SK-N-SH (cell line): ENCODE measurements at regions not wholly inside any gene's neighbourhood (a gene's known extent, or its start where the extent isn't known, plus 50 kb on each side); places are given as distances from the start of the nearest gene placed in this dataset.

ENCODE experiments used
- CTCF ChIA-PET: fragments of 300-600, 350-600 bp; formaldehyde crosslinking; extraction: SDS; loops from one replicate; lab custom pipeline; 2021; lab: Yijun Ruan, JAX
- POLR2A ChIA-PET: fragments of 350-600 bp; sonication (Branson Sonifier 250); formaldehyde crosslinking; extraction: SDS; loops from one replicate; lab custom pipeline; 2020; ENCODE audit warnings: antibody characterized with exemption, inconsistent platforms; lab: Yijun Ruan, JAX
- DNase-seq: peaks from one replicate; pipeline ENCODE4 v3.0.0; 2012
- H2AFZ ChIP-seq: fragments of 200-600 bp; sonication (generic); 2 replicates; pipeline ENCODE4 v1.8.1; 2016; ENCODE audit warnings: antibody characterized with exemption, mild to moderate bottlenecking, low read depth
- H3F3A ChIP-seq: fragments of 200-600 bp; sonication (generic); replicated peaks from 2 replicates; pipeline ENCODE3; 2016; ENCODE audit warnings: antibody characterized with exemption, mild to moderate bottlenecking; ENCODE audit not compliant: insufficient read depth
- H3K27ac ChIP-seq, 2 experiments: fragments of 200-500 bp in 1 of 2; fragments of 200-600 bp in 1 of 2; sonication (Bioruptor generic) in 1 of 2; sonication (generic), shearing (Covaris generic) in 1 of 2; 2 replicates each; pipeline versions ENCODE4 v1.5.1 to v1.6.1; 2014 to 2016; ENCODE audit warnings: low read depth in 2 of 2, inconsistent platforms in 1 of 2, low read length in 1 of 2, mild to moderate bottlenecking in 1 of 2, mixed read lengths in 1 of 2
- H3K27me3 ChIP-seq: fragments of 200-600 bp; sonication (generic), shearing (Covaris generic); 2 replicates; pipeline ENCODE4 v1.6.1; 2016; ENCODE audit warnings: mixed run types; ENCODE audit not compliant: insufficient read depth
- H3K36me3 ChIP-seq, 2 experiments: fragments of 200-500 bp in 1 of 2; fragments of 200-600 bp in 1 of 2; sonication (Bioruptor generic) in 1 of 2; sonication (generic) in 1 of 2; replicated peaks in 1 of 2; 2 replicates each; pipeline versions ENCODE3 to v1.5.1; 2014 to 2016; ENCODE audit warnings: low read length in 1 of 2, mild to moderate bottlenecking in 1 of 2; ENCODE audit not compliant: insufficient read depth in 2 of 2, control insufficient read depth in 1 of 2
- H3K4me1 ChIP-seq, 2 experiments: fragments of 200-500 bp in 1 of 2; fragments of 200-600 bp in 1 of 2; sonication (Bioruptor generic) in 1 of 2; sonication (generic), shearing (Covaris generic) in 1 of 2; 2 replicates each; pipeline versions ENCODE4 v1.5.1 to v1.6.1; 2014 to 2016; ENCODE audit warnings: low read depth in 1 of 2, low read length in 1 of 2, mixed run types in 1 of 2; ENCODE audit not compliant: insufficient read depth in 2 of 2, control insufficient read depth in 1 of 2
- H3K4me2 ChIP-seq: fragments of 200-600 bp; sonication (generic), shearing (Covaris generic); 2 replicates; pipeline ENCODE4 v1.6.1; 2017; ENCODE audit warnings: mixed run types
- H3K4me3 ChIP-seq, 2 experiments: fragments of 200-500 bp in 1 of 2; fragments of 200-600 bp in 1 of 2; sonication (Bioruptor generic) in 1 of 2; sonication (generic), shearing (Covaris generic) in 1 of 2; 2 replicates each; pipeline versions ENCODE4 v1.5.1 to v1.8.1; 2014 to 2016; ENCODE audit warnings: low read depth in 2 of 2, inconsistent platforms in 1 of 2, low read length in 1 of 2, mild to moderate bottlenecking in 1 of 2, mixed read lengths in 1 of 2, moderate library complexity in 1 of 2
- H3K79me2 ChIP-seq: fragments of 200-600 bp; sonication (generic); 2 replicates; pipeline ENCODE4 v1.8.1; 2017; ENCODE audit warnings: mild to moderate bottlenecking; ENCODE audit not compliant: insufficient read depth
- H3K9ac ChIP-seq: fragments of 200-600 bp; sonication (generic); 2 replicates; pipeline ENCODE4 v1.6.1; 2017; ENCODE audit warnings: mixed run types
- H3K9me2 ChIP-seq: fragments of 200-600 bp; sonication (generic); 2 replicates; pipeline ENCODE4 v1.6.1; 2017; ENCODE audit warnings: mixed run types
- H3K9me3 ChIP-seq: fragments of 200-600 bp; sonication (generic); 2 replicates; pipeline ENCODE4 v1.6.1; 2017; ENCODE audit warnings: mixed run types, mild to moderate bottlenecking, moderate library complexity
- H4K20me1 ChIP-seq: fragments of 200-600 bp; sonication (generic); 2 replicates; pipeline ENCODE4 v1.6.1; 2017; ENCODE audit warnings: mild to moderate bottlenecking, mixed run types; ENCODE audit not compliant: insufficient read depth
- EP300 ChIP-seq, 2 experiments: IDR thresholded peaks; 2 replicates each; pipeline versions ENCODE4 v1.4.0 to v1.6.1; 2012; ENCODE audit warnings: borderline replicate concordance in 1 of 2, low read depth in 1 of 2, low read length in 1 of 2
- FOXJ3 ChIP-seq: sonication (generic); formaldehyde crosslinking; IDR thresholded peaks from 2 replicates; pipeline ENCODE4 v1.5.1; 2020; ENCODE audit warnings: mild to moderate bottlenecking, missing genetic modification reagents
- GABPA ChIP-seq: IDR thresholded peaks from 2 replicates; pipeline ENCODE4 v1.4.0; 2012; ENCODE audit warnings: low read depth, mild to moderate bottlenecking
- GATA2 ChIP-seq: sonication (generic); formaldehyde crosslinking; IDR thresholded peaks from 2 replicates; pipeline ENCODE4 v1.5.0; 2020; ENCODE audit warnings: mild to moderate bottlenecking, missing genetic modification reagents
- JUND ChIP-seq: IDR thresholded peaks from 2 replicates; pipeline ENCODE4 v1.4.0; 2012
- MAX ChIP-seq: IDR thresholded peaks from 2 replicates; pipeline ENCODE4 v1.4.0; 2012; ENCODE audit warnings: low read depth
- MEF2A ChIP-seq: IDR thresholded peaks from 2 replicates; pipeline ENCODE4 v1.4.0; 2012; ENCODE audit warnings: low read depth, borderline replicate concordance
- MXI1 ChIP-seq: IDR thresholded peaks from 2 replicates; pipeline ENCODE4 v1.6.1; 2012; ENCODE audit warnings: mild to moderate bottlenecking, low read depth, low read length, improper control_type of control experiment
- NRF1 ChIP-seq: IDR thresholded peaks from 2 replicates; pipeline ENCODE4 v1.6.1; 2012; ENCODE audit warnings: low read depth, mild to moderate bottlenecking, low read length
- RAD21 ChIP-seq: IDR thresholded peaks from 2 replicates; pipeline ENCODE4 v1.6.1; 2012; ENCODE audit warnings: mild to moderate bottlenecking, low read length
- RCOR1 ChIP-seq: fragments of 150-350 bp; IDR thresholded peaks from 2 replicates; pipeline ENCODE4 v1.6.1; 2017; ENCODE audit warnings: antibody characterized with exemption, low read length
- RFX5 ChIP-seq: IDR thresholded peaks from 2 replicates; pipeline ENCODE4 v1.6.1; 2012; ENCODE audit warnings: mild to moderate bottlenecking, improper control_type of control experiment, low read length
- SMC3 ChIP-seq: IDR thresholded peaks from 2 replicates; pipeline ENCODE4 v1.6.1; 2012; ENCODE audit warnings: low read depth, low read length, improper control_type of control experiment
- TCF12 ChIP-seq: IDR thresholded peaks from 2 replicates; pipeline ENCODE4 v1.4.0; 2012
- YY1 ChIP-seq: IDR thresholded peaks from 2 replicates; pipeline ENCODE4 v1.4.0; 2012; ENCODE audit warnings: low read depth, mild to moderate bottlenecking
- ZBTB33 ChIP-seq: IDR thresholded peaks from 2 replicates; pipeline ENCODE4 v1.4.0; 2012; ENCODE audit warnings: low read depth, borderline replicate concordance
- WGBS: methylation state at CpG from one replicate; pipeline ENCODE4 v1.1.6; 2017; ENCODE audit warnings: low lambda C conversion rate; 5-methylcytosine and 5-hydroxymethylcytosine counted together
- TF ChIP-seq, protein P1 (sequence below): fragments of 150-350 bp; IDR thresholded peaks from 2 replicates; pipeline ENCODE4 v1.6.1; 2016; ENCODE audit warnings: mild to moderate bottlenecking, low read depth, low read length
- TF ChIP-seq, protein P2 (sequence below): IDR thresholded peaks from 2 replicates; pipeline ENCODE4; 2012
- TF ChIP-seq, protein P3 (sequence below): IDR thresholded peaks from 2 replicates; pipeline ENCODE4 v1.6.1; 2012; ENCODE audit warnings: mild to moderate bottlenecking, low read depth, low read length, moderate library complexity

GRCh38 chr15:96416934-96417759 is 86.6 kb downstream of the NR2F2 start:
- Histone ChIP-seq H3K36me3 (no peaks in the 10 kb centered on the region), H3K4me3 (no peak overlapping the region), H3K9me3 (no peaks in the 10 kb centered on the region), H3K9ac (no peak overlapping the region), H3K27ac (no peak overlapping the region), H3K9me2 (no peaks in the 10 kb centered on the region), H4K20me1 (no peaks in the 10 kb centered on the region), H3F3A (no peaks in the 10 kb centered on the region), H3K4me2 (peak overlapping the region; percentile 57; the same call in 1 of the 2 replicates), H2AFZ (no peak overlapping the region), H3K27me3 (peaks cover 48% of the 10 kb centered on the region; the same call in 1 of the 2 replicates), H3K4me1 (peaks cover 0 to 6% of the 10 kb centered on the region in 2 experiments; a peak in 1 of 4 replicates), H3K79me2 (no peaks in the 10 kb centered on the region)
- WGBS, result 3% methylated on average over 42 of the region's 51 CpGs
- DNase-seq, result no peak
- POLR2A ChIA-PET, result no interaction called here
- TF ChIP-seq, protein P1, sequence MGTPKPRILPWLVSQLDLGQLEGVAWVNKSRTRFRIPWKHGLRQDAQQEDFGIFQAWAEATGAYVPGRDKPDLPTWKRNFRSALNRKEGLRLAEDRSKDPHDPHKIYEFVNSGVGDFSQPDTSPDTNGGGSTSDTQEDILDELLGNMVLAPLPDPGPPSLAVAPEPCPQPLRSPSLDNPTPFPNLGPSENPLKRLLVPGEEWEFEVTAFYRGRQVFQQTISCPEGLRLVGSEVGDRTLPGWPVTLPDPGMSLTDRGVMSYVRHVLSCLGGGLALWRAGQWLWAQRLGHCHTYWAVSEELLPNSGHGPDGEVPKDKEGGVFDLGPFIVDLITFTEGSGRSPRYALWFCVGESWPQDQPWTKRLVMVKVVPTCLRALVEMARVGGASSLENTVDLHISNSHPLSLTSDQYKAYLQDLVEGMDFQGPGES, result no peak
- TF ChIP-seq YY1 (no peak), RAD21 (no peak), EP300 (IDR thresholded peaks at IDR 0.05; ENCODE audit: borderline replicate concordance in 1 of 2, low read depth in 1 of 2, low read length in 1 of 2) (no peak), RCOR1 (no peak), JUND (no peak), MEF2A (no peak), RFX5 (no peak), TCF12 (no peak), SMC3 (no peak), ZBTB33 (no peak), MXI1 (no peak), GABPA (no peak), GATA2 (CRISPR knock-in tag) (no peak), MAX (no peak), FOXJ3 (CRISPR knock-in tag) (no peak), NRF1 (no peak)
- TF ChIP-seq, protein P2, sequence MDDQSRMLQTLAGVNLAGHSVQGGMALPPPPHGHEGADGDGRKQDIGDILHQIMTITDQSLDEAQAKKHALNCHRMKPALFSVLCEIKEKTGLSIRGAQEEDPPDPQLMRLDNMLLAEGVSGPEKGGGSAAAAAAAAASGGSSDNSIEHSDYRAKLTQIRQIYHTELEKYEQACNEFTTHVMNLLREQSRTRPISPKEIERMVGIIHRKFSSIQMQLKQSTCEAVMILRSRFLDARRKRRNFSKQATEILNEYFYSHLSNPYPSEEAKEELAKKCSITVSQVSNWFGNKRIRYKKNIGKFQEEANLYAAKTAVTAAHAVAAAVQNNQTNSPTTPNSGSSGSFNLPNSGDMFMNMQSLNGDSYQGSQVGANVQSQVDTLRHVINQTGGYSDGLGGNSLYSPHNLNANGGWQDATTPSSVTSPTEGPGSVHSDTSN, result no peak
- TF ChIP-seq, protein P3, sequence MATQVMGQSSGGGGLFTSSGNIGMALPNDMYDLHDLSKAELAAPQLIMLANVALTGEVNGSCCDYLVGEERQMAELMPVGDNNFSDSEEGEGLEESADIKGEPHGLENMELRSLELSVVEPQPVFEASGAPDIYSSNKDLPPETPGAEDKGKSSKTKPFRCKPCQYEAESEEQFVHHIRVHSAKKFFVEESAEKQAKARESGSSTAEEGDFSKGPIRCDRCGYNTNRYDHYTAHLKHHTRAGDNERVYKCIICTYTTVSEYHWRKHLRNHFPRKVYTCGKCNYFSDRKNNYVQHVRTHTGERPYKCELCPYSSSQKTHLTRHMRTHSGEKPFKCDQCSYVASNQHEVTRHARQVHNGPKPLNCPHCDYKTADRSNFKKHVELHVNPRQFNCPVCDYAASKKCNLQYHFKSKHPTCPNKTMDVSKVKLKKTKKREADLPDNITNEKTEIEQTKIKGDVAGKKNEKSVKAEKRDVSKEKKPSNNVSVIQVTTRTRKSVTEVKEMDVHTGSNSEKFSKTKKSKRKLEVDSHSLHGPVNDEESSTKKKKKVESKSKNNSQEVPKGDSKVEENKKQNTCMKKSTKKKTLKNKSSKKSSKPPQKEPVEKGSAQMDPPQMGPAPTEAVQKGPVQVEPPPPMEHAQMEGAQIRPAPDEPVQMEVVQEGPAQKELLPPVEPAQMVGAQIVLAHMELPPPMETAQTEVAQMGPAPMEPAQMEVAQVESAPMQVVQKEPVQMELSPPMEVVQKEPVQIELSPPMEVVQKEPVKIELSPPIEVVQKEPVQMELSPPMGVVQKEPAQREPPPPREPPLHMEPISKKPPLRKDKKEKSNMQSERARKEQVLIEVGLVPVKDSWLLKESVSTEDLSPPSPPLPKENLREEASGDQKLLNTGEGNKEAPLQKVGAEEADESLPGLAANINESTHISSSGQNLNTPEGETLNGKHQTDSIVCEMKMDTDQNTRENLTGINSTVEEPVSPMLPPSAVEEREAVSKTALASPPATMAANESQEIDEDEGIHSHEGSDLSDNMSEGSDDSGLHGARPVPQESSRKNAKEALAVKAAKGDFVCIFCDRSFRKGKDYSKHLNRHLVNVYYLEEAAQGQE, result no peak
- CTCF ChIA-PET, result interaction anchor here (0.9 kb wide), 1 partner anchor 168 kb away, joined by 5 read pairs; no protein-coding TSS in a partner anchor
